Upper lobe of left lung (tissue), 6 donors: ENCODE measurements at regions not wholly inside any gene's neighbourhood (a gene's known extent, or its start where the extent isn't known, plus 50 kb on each side); places are given as distances from the start of the nearest gene placed in this dataset.

ENCODE experiments used
- ATAC-seq, 2 donors: fragments of 200-7000 bp; cut with Tn5 transposase; one replicate each; pipeline ENCODE4 v1.9.1; 2022; ENCODE audit warnings: mild to moderate bottlenecking in 2 of 2, moderate library complexity in 2 of 2; ENCODE audit not compliant: low FRiP score in 2 of 2
- DNase-seq, 2 donors: peaks; one replicate each; pipeline ENCODE4 v3.0.0-alpha.2; 2019 to 2020
- H3K27ac ChIP-seq, 4 donors: fragments of 200-600 bp; sonication (generic); one replicate each; pipeline ENCODE4 v1.5.1; 2016 to 2019
- H3K27me3 ChIP-seq, 4 donors: fragments of 200-600 bp; sonication (generic); one replicate each; pipeline ENCODE4 v1.5.1; 2017 to 2019
- H3K36me3 ChIP-seq, 4 donors: fragments of 200-600 bp; sonication (generic); one replicate each; pipeline ENCODE4 v1.5.1; 2016 to 2019
- H3K4me1 ChIP-seq, 4 donors: fragments of 200-600 bp; sonication (generic); one replicate each; pipeline ENCODE4 v1.5.1; 2018 to 2019
- H3K4me3 ChIP-seq, 4 donors: fragments of 200-600 bp; sonication (generic); one replicate each; pipeline ENCODE4 v1.5.1; 2017 to 2019; ENCODE audit warnings: mild to moderate bottlenecking in 2 of 4, moderate library complexity in 1 of 4
- H3K9me3 ChIP-seq, 4 donors: fragments of 200-600 bp; sonication (generic); one replicate each; pipeline ENCODE4 v1.5.1; 2018 to 2019
- EP300 ChIP-seq, 4 donors: sonication (generic); formaldehyde crosslinking; IDR thresholded peaks; one replicate each; pipeline ENCODE4 v1.5.1; 2017; ENCODE audit warnings: antibody characterized with exemption in 4 of 4, control low read depth in 2 of 4
- POLR2A ChIP-seq, 4 donors: fragments of 450-650 bp; IDR thresholded peaks; one replicate each; pipeline ENCODE4 v1.5.1; 2016 to 2017; ENCODE audit warnings: antibody characterized with exemption in 4 of 4, mild to moderate bottlenecking in 2 of 4
- POLR2AphosphoS5 ChIP-seq, 2 donors: sonication (generic); formaldehyde crosslinking; IDR thresholded peaks; one replicate each; pipeline ENCODE4 v1.5.1; 2017; ENCODE audit warnings: antibody characterized with exemption in 2 of 2
- WGBS, 2 donors: methylation state at CpG; one replicate each; pipeline ENCODE4 v1.1.5; 2017 to 2018; 5-methylcytosine and 5-hydroxymethylcytosine counted together
- TF ChIP-seq, protein P1 (sequence below), 6 experiments: fragments of 450-650 bp in 4 of 6; fragments of 200-600 bp in 2 of 6; sonication (generic) in 2 of 6; IDR thresholded peaks; one replicate each; pipeline ENCODE4 v1.5.1; 2016 to 2019; ENCODE audit warnings: antibody characterized with exemption in 6 of 6
- donor health status: DM: no; HTN: no; CAD: no; lungs with moderate emphysema.
- donor health status: DM: no; HTN: yes; CAD: no; lungs with severe emphysema.

DNA sequence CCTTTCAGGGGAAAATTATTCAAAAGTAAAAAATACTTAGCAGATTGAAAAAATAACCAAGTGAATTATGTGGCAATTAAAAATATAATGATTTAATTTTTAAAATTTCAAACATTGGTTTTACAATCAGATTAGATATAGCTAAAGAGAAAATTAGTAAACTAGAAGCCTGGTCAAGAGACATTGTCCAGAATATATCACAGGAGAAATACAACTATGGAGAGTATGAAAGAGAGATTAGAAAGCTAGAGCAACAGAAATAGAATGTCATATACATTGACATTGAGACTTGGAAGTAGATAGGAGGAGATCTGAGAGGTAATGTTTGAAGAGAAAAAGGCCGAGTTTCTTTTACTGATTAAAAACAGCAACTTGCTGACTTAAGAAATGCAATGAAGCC lies 476.4 kb upstream of the SLC10A2 start:
- WGBS, 2 donors: 42 to 43% methylated on average over 1 of the region's 1 CpG
- TF ChIP-seq POLR2A (IDR thresholded peaks at IDR 0.05) (no peak), EP300 (IDR thresholded peaks at IDR 0.05) (no peak), POLR2AphosphoS5 (IDR thresholded peaks at IDR 0.05) (no peak)
- TF ChIP-seq, protein P1, sequence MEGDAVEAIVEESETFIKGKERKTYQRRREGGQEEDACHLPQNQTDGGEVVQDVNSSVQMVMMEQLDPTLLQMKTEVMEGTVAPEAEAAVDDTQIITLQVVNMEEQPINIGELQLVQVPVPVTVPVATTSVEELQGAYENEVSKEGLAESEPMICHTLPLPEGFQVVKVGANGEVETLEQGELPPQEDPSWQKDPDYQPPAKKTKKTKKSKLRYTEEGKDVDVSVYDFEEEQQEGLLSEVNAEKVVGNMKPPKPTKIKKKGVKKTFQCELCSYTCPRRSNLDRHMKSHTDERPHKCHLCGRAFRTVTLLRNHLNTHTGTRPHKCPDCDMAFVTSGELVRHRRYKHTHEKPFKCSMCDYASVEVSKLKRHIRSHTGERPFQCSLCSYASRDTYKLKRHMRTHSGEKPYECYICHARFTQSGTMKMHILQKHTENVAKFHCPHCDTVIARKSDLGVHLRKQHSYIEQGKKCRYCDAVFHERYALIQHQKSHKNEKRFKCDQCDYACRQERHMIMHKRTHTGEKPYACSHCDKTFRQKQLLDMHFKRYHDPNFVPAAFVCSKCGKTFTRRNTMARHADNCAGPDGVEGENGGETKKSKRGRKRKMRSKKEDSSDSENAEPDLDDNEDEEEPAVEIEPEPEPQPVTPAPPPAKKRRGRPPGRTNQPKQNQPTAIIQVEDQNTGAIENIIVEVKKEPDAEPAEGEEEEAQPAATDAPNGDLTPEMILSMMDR (IDR thresholded peaks at IDR 0.05): no peak
- Histone ChIP-seq H3K9me3 (peaks cover 0 to 17% (median 0%) of the 10 kb centered on the region in 4 donors), H3K27ac (no peak overlapping the region), H3K4me1 (no peaks in the 10 kb centered on the region), H3K27me3 (no peaks in the 10 kb centered on the region), H3K36me3 (no peaks in the 10 kb centered on the region), H3K4me3 (no peak overlapping the region)
- ATAC-seq (no peak), DNase-seq (no peak)

DNA sequence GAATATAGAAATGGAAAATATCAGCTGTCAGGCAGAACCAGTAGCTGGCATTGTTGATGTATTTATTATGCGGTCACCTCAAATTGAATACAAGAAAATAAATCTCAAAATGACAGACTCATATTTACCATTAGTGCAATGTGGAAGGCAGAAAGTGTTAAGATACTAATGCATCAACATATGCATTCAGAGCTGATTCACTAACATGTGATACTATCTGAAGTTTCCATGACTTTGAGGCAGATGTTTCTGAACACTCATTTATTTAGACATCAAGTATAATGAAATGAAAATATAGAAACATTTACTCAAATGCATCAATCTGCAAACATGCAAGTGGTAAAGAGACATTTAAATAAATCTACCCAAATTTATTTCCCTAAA lies 474.2 kb upstream of the SLC10A2 start:
- ATAC-seq (no peak), DNase-seq (no peak)
- TF ChIP-seq EP300 (IDR thresholded peaks at IDR 0.05) (no peak), POLR2AphosphoS5 (IDR thresholded peaks at IDR 0.05) (no peak), POLR2A (IDR thresholded peaks at IDR 0.05) (no peak)
- TF ChIP-seq, protein P1 (IDR thresholded peaks at IDR 0.05): no peak
- Histone ChIP-seq H3K4me1 (no peaks in the 10 kb centered on the region), H3K27ac (no peak overlapping the region), H3K4me3 (no peak overlapping the region), H3K27me3 (no peaks in the 10 kb centered on the region), H3K9me3 (peaks cover 0 to 10% (median 0%) of the 10 kb centered on the region in 4 donors), H3K36me3 (no peaks in the 10 kb centered on the region)
- WGBS, 2 donors: 96 to 98% methylated on average over 1 of the region's 1 CpG

DNA sequence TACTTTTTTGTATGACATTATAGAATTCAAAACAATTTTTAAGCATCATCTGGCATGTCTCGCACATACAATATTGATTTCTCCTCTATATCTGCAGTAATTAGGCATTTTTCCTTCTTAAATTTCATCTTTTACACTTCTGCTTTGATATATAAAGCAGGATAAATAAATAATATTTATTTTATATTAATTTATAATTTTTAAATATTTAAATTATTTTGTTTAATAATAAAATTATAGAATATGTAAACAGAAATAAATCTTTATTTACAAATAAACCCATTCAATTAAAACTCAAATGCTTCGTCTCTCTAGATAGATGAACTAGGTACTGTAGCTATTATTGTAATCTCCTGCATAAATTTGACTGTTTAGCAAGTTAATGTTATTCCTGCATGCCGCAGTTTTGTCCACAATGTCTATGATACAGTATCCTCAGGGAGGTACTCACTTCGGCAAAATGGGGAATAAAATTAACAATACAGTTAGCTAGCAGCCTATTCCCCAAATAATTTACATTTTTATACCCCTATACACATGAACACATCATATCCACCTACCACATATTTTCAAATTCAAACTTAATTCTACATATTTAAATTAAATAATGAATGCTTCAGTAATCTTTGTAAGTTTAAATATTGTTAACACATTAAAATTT lies 473.6 kb upstream of the SLC10A2 start:
- DNase-seq (no peak), ATAC-seq (no peak)
- H3K27me3 ChIP-seq: no peaks in the 10 kb centered on the region
- H3K27ac ChIP-seq: no peak overlapping the region
- H3K9me3 ChIP-seq: peaks cover 0 to 10% (median 0%) of the 10 kb centered on the region in 4 donors
- 87 to 90% methylated on average over 4 of the region's 4 CpGs for WGBS, 2 donors
- H3K4me1 ChIP-seq: no peaks in the 10 kb centered on the region
- H3K36me3 ChIP-seq: no peaks in the 10 kb centered on the region
- TF ChIP-seq EP300 (IDR thresholded peaks at IDR 0.05) (no peak), POLR2AphosphoS5 (IDR thresholded peaks at IDR 0.05) (no peak), POLR2A (IDR thresholded peaks at IDR 0.05) (no peak)
- TF ChIP-seq, protein P1 (IDR thresholded peaks at IDR 0.05): no peak
- H3K4me3 ChIP-seq: no peak overlapping the region

DNA sequence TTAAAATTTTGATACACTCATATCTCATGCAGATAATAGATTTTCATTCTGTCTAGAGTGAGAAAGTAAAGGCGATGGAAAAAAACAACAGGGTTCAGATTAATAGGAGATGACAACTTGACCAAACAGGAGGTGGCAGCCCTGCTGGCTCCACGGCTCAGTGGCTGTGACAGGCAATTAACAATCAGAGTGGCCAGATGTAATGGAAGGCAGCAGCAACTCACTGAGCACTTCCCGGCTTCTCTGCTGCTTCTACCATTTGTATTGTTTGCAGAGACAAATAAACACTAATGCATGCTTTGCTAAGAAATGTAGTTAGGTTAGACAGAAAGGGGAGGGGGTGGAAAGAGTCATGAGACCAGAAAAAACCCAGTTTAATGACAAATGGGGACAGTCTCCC lies 473.0 kb upstream of the SLC10A2 start:
- 32 to 50% methylated on average over 3 of the region's 3 CpGs for WGBS, 2 donors
- no peak overlapping the region for H3K4me3 ChIP-seq
- no peaks in the 10 kb centered on the region for H3K4me1 ChIP-seq
- DNase-seq (no peak), ATAC-seq (no peak)
- H3K36me3 ChIP-seq: no peaks in the 10 kb centered on the region
- TF ChIP-seq POLR2AphosphoS5 (IDR thresholded peaks at IDR 0.05): no peak
- TF ChIP-seq POLR2A (IDR thresholded peaks at IDR 0.05): no peak
- TF ChIP-seq, protein P1 (IDR thresholded peaks at IDR 0.05): no peak
- no peak for TF ChIP-seq EP300 (IDR thresholded peaks at IDR 0.05)
- peaks cover 0 to 9% (median 0%) of the 10 kb centered on the region in 4 donors for H3K9me3 ChIP-seq
- no peak overlapping the region for H3K27ac ChIP-seq
- no peaks in the 10 kb centered on the region for H3K27me3 ChIP-seq

DNA sequence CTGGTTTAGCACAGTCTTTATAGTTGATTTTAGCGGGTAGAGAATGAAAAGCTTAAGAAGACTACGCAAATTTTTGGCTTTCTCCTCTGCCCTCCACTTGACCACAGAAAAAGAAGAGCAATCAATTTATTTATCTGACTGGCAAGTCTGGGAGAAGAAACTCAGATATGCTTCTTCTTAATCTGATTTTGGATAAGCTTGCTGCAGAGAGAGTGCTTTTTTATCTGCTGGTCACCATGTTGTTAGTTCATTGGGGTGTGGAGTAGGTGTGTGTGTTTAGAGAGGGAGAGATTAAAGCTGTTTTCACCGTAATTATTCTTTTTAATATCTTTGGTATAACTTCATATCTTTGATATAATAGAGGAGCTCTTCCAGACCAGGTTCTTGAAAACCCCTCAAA lies 471.4 kb upstream of the SLC10A2 start:
- ATAC-seq (no peak), DNase-seq (no peak)
- WGBS, 2 donors: 83 to 88% methylated on average over 3 of the region's 3 CpGs
- Histone ChIP-seq H3K27ac (no peak overlapping the region), H3K4me1 (no peaks in the 10 kb centered on the region), H3K9me3 (no peaks in the 10 kb centered on the region), H3K36me3 (no peaks in the 10 kb centered on the region), H3K27me3 (no peaks in the 10 kb centered on the region), H3K4me3 (no peak overlapping the region)
- TF ChIP-seq EP300 (IDR thresholded peaks at IDR 0.05) (no peak), POLR2A (IDR thresholded peaks at IDR 0.05) (no peak), POLR2AphosphoS5 (IDR thresholded peaks at IDR 0.05) (no peak)
